Panc1 (cell line): ENCODE measurements at regions not wholly inside any gene's neighbourhood (a gene's known extent, or its start where the extent isn't known, plus 50 kb on each side); places are given as distances from the start of the nearest gene placed in this dataset.

Experiments
- POLR2AphosphoS5 ChIP-seq: IDR thresholded peaks from 2 replicates; pipeline ENCODE4 v1.6.1; 2012; ENCODE audit warnings: mild to moderate bottlenecking, low read depth, low read length, moderate library complexity
- SIN3A ChIP-seq: IDR thresholded peaks from 2 replicates; pipeline ENCODE4 v1.6.1; 2012; ENCODE audit warnings: low read depth, mild to moderate bottlenecking, low read length, moderate library complexity, borderline replicate concordance; ENCODE audit not compliant: insufficient read depth
- TCF7L2 ChIP-seq: IDR thresholded peaks from 2 replicates; pipeline ENCODE4 v1.6.1; 2011; ENCODE audit warnings: mild to moderate bottlenecking, low read depth, low read length, inconsistent platforms
- TF ChIP-seq, protein P1 (sequence below): fragments of 450-650 bp; IDR thresholded peaks from 2 replicates; pipeline ENCODE4 v1.5.1; 2017; ENCODE audit warnings: mild to moderate bottlenecking
- TF ChIP-seq, protein P2 (sequence below), 2 experiments: IDR thresholded peaks; 2 replicates each; pipeline ENCODE4 v1.6.1; 2011 to 2012; ENCODE audit warnings: low read depth in 2 of 2, control low read depth in 1 of 2, low read length in 1 of 2, mild to moderate bottlenecking in 1 of 2, moderate library complexity in 1 of 2; ENCODE audit not compliant: insufficient read depth in 1 of 2

DNA sequence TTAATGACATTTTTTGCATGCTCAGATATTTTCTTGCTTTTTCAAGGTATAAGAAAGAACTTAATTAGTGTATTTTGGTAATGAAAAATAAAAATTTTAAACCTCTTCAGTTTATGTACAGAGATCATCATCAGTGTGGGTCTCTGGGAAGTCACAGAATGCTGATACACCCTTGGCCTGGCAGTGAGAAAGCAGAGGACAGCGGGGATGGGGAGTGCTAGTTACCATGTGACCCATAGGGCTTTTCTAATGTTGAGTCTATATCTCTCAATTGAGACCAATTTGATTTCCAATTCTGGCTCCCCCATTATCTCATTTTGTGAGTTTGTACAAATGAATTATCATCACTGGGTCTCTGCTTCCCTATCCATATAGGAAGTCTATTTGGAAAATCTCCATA, 305.7 kb downstream of the CYRIA start:
- TF ChIP-seq, protein P1, sequence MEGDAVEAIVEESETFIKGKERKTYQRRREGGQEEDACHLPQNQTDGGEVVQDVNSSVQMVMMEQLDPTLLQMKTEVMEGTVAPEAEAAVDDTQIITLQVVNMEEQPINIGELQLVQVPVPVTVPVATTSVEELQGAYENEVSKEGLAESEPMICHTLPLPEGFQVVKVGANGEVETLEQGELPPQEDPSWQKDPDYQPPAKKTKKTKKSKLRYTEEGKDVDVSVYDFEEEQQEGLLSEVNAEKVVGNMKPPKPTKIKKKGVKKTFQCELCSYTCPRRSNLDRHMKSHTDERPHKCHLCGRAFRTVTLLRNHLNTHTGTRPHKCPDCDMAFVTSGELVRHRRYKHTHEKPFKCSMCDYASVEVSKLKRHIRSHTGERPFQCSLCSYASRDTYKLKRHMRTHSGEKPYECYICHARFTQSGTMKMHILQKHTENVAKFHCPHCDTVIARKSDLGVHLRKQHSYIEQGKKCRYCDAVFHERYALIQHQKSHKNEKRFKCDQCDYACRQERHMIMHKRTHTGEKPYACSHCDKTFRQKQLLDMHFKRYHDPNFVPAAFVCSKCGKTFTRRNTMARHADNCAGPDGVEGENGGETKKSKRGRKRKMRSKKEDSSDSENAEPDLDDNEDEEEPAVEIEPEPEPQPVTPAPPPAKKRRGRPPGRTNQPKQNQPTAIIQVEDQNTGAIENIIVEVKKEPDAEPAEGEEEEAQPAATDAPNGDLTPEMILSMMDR = no peak
- no peak for TF ChIP-seq POLR2AphosphoS5
- no peak for TF ChIP-seq SIN3A
- TF ChIP-seq, protein P2, sequence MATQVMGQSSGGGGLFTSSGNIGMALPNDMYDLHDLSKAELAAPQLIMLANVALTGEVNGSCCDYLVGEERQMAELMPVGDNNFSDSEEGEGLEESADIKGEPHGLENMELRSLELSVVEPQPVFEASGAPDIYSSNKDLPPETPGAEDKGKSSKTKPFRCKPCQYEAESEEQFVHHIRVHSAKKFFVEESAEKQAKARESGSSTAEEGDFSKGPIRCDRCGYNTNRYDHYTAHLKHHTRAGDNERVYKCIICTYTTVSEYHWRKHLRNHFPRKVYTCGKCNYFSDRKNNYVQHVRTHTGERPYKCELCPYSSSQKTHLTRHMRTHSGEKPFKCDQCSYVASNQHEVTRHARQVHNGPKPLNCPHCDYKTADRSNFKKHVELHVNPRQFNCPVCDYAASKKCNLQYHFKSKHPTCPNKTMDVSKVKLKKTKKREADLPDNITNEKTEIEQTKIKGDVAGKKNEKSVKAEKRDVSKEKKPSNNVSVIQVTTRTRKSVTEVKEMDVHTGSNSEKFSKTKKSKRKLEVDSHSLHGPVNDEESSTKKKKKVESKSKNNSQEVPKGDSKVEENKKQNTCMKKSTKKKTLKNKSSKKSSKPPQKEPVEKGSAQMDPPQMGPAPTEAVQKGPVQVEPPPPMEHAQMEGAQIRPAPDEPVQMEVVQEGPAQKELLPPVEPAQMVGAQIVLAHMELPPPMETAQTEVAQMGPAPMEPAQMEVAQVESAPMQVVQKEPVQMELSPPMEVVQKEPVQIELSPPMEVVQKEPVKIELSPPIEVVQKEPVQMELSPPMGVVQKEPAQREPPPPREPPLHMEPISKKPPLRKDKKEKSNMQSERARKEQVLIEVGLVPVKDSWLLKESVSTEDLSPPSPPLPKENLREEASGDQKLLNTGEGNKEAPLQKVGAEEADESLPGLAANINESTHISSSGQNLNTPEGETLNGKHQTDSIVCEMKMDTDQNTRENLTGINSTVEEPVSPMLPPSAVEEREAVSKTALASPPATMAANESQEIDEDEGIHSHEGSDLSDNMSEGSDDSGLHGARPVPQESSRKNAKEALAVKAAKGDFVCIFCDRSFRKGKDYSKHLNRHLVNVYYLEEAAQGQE (IDR thresholded peaks at IDR 0.05; ENCODE audit: insufficient read depth in 1 of 2, low read depth in 2 of 2, low read length in 1 of 2) = no peak
- no peak for TF ChIP-seq TCF7L2
